GM23338 (cell line): ENCODE measurements at regions not wholly inside any gene's neighbourhood (a gene's known extent, or its start where the extent isn't known, plus 50 kb on each side); places are given as distances from the start of the nearest gene placed in this dataset.

Source experiments
- CREB1 ChIP-seq: fragments of 250-450 bp; sonication (Bioruptor Pico); IDR thresholded peaks from 2 replicates; pipeline ENCODE4 v1.5.0; 2020; ENCODE audit warnings: low read depth, mild to moderate bottlenecking, moderate library complexity
- EZH2 ChIP-seq: fragments of 200-600 bp; sonication (generic); IDR thresholded peaks from one replicate; pipeline ENCODE4 v1.8.0; 2017; ENCODE audit warnings: antibody characterized with exemption, mild to moderate bottlenecking, low read depth; ENCODE audit not compliant: unreplicated experiment
- EZH2phosphoT487 ChIP-seq: fragments of 200-600 bp; sonication (generic); IDR thresholded peaks from one replicate; pipeline ENCODE4 v1.8.1; 2018; ENCODE audit warnings: antibody characterized with exemption; ENCODE audit not compliant: unreplicated experiment
- JUNB ChIP-seq: IDR thresholded peaks from one replicate; pipeline ENCODE4 v1.6.1; 2016; ENCODE audit warnings: antibody characterized with exemption; ENCODE audit not compliant: unreplicated experiment
- POLR2AphosphoS5 ChIP-seq: IDR thresholded peaks from 2 replicates; pipeline ENCODE4 v1.6.1; 2016; ENCODE audit warnings: antibody characterized with exemption, low read depth
- REST ChIP-seq: IDR thresholded peaks from one replicate; pipeline ENCODE4 v1.6.1; 2018; ENCODE audit warnings: antibody characterized with exemption; ENCODE audit not compliant: unreplicated experiment
- TF ChIP-seq, protein P1 (sequence below), 2 experiments: fragments of 200-600 bp in 1 of 2; sonication (generic) in 1 of 2; conservative IDR thresholded peaks; 2 replicates each; pipeline versions ENCODE4 v1.5.1 to v1.6.1; 2016 to 2017; ENCODE audit warnings: antibody characterized with exemption in 2 of 2, low read depth in 2 of 2, mild to moderate bottlenecking in 2 of 2, moderate library complexity in 1 of 2

- TF ChIP-seq, protein P1, sequence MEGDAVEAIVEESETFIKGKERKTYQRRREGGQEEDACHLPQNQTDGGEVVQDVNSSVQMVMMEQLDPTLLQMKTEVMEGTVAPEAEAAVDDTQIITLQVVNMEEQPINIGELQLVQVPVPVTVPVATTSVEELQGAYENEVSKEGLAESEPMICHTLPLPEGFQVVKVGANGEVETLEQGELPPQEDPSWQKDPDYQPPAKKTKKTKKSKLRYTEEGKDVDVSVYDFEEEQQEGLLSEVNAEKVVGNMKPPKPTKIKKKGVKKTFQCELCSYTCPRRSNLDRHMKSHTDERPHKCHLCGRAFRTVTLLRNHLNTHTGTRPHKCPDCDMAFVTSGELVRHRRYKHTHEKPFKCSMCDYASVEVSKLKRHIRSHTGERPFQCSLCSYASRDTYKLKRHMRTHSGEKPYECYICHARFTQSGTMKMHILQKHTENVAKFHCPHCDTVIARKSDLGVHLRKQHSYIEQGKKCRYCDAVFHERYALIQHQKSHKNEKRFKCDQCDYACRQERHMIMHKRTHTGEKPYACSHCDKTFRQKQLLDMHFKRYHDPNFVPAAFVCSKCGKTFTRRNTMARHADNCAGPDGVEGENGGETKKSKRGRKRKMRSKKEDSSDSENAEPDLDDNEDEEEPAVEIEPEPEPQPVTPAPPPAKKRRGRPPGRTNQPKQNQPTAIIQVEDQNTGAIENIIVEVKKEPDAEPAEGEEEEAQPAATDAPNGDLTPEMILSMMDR (conservative IDR thresholded peaks at IDR 0.05; ENCODE audit: low read depth in 2 of 2): no peak
- TF ChIP-seq EZH2phosphoT487 (no peak), POLR2AphosphoS5 (no peak), EZH2 (no peak), JUNB (no peak), CREB1 (no peak), REST (no peak)
Observed at GRCh38 chr1:2961661-2962060, 59.6 kb upstream of the ACTRT2 start.
